Heart left ventricle (tissue), 16 donors: ENCODE measurements at regions not wholly inside any gene's neighbourhood (a gene's known extent, or its start where the extent isn't known, plus 50 kb on each side); places are given as distances from the start of the nearest gene placed in this dataset.

Experiments used
- ATAC-seq, 4 donors: fragments of 200-7000 bp; cut with Tn5 transposase; one replicate each; pipeline ENCODE4 v1.9.1; 2020 to 2022; ENCODE audit warnings: moderate library complexity in 4 of 4, mild to moderate bottlenecking in 3 of 4, moderate number of reproducible peaks in 1 of 4
- DNase-seq, 5 donors: peaks; one replicate each; pipeline ENCODE4 v3.0.0-alpha.2; 2020
- H3K27ac ChIP-seq, 12 donors: fragments of 200-600 bp; sonication (generic) in 4 of 12; one replicate each; pipeline versions ENCODE4 v1.5.0 to v1.8.0; 2016 to 2022; ENCODE audit warnings: mild to moderate bottlenecking in 2 of 12
- H3K27me3 ChIP-seq, 9 donors: fragments of 200-600 bp; sonication (generic) in 2 of 9; one replicate each; pipeline versions ENCODE4 v1.5.1 to v1.8.0; 2016 to 2022; ENCODE audit warnings: mild to moderate bottlenecking in 3 of 9
- H3K36me3 ChIP-seq, 9 donors: fragments of 200-600 bp; sonication (generic) in 2 of 9; one replicate each; pipeline versions ENCODE4 v1.5.0 to v1.8.0; 2018 to 2022; ENCODE audit warnings: mild to moderate bottlenecking in 2 of 9
- H3K4me1 ChIP-seq, 12 donors: fragments of 200-600 bp; sonication (generic) in 4 of 12; one replicate each; pipeline versions ENCODE4 v1.5.0 to v1.8.0; 2016 to 2022; ENCODE audit warnings: mild to moderate bottlenecking in 3 of 12
- H3K4me3 ChIP-seq, 12 donors: fragments of 200-600 bp; sonication (generic) in 4 of 12; one replicate each; pipeline versions ENCODE4 v1.5.0 to v1.8.0; 2017 to 2022; ENCODE audit warnings: mild to moderate bottlenecking in 9 of 12, moderate library complexity in 4 of 12
- H3K9me3 ChIP-seq, 12 donors: fragments of 200-600 bp; sonication (generic) in 4 of 12; one replicate each; pipeline versions ENCODE4 v1.5.0 to v1.8.0; 2016 to 2022; ENCODE audit warnings: mild to moderate bottlenecking in 1 of 12
- POLR2A ChIP-seq, 2 donors: fragments of 450-650 bp; IDR thresholded peaks; one replicate each; pipeline ENCODE4 v1.6.1; 2017; ENCODE audit warnings: antibody characterized with exemption in 2 of 2, mild to moderate bottlenecking in 2 of 2, moderate library complexity in 2 of 2
- WGBS, 4 donors: extraction: QIAGEN DNeasy Blood & Tissue Kit in 2 of 4; methylation state at CpG; one replicate each; pipeline versions ENCODE4 v1.1.5 to v1.1.7; 2013 to 2018; 5-methylcytosine and 5-hydroxymethylcytosine counted together
- intact Hi-C, 10 donors: fragments of 100-400 bp; cut with DNase I; formaldehyde crosslinking; loops; one replicate each; pipeline versions ENCODE4 v1.11.1 to v1.14.2; 2022
- TF ChIP-seq, protein P1 (sequence below), 12 donors: fragments of 200-600 bp; sonication (generic) in 4 of 12; IDR thresholded peaks; one replicate each; pipeline versions ENCODE4 v1.5.0 to v1.8.0; 2018 to 2022; ENCODE audit warnings: antibody characterized with exemption in 12 of 12, mild to moderate bottlenecking in 5 of 12
- donor health status: ischemic (EF 13 %, LVEDD 7.1; RV severe dilation, severe dysfunction).
- donor health status: healthy with polysubstance abuse.
- donor health status: DM: no; HTN: yes; CAD: no.
- donor health status: DM: no; HTN: no; CAD: no.
- donor health status: ischemic (EF 25% LVEDD 6.9; RV normal size, moderate dysfunction).
- donor health status: ischemic (EF 25% LVEDD 5.7; RV mildly dilated, moderate dysfunction).
- donor health status: healthy.
- donor health status: DM: yes; HTN: yes; CAD: no.
- donor health status: ischemic (EF 35%, LVEDD 5.7; RV mildly dilated, moderate dysfunction).
- donor health status: nonischemic (EF 11% LVEDD 7.7; RV severe dilation, severe dysfunction).
- donor health status: DM: yes; HTN: yes; CAD: no.
- donor health status: PGD.
- donor health status: ischemic (EF 29% LVEDD 5.4; RV normal size, mild dysfunction).
- donor health status: nonischemic (EF 23%, LVEDD 6.1; RV moderate dilation, normal function).

- Histone ChIP-seq H3K27me3 (no peaks in the 10 kb centered on the region), H3K4me1 (no peaks in the 10 kb centered on the region), H3K9me3 (no peaks in the 10 kb centered on the region), H3K36me3 (no peaks in the 10 kb centered on the region), H3K4me3 (no peak overlapping the region), H3K27ac (no peak overlapping the region)
- TF ChIP-seq, protein P1, sequence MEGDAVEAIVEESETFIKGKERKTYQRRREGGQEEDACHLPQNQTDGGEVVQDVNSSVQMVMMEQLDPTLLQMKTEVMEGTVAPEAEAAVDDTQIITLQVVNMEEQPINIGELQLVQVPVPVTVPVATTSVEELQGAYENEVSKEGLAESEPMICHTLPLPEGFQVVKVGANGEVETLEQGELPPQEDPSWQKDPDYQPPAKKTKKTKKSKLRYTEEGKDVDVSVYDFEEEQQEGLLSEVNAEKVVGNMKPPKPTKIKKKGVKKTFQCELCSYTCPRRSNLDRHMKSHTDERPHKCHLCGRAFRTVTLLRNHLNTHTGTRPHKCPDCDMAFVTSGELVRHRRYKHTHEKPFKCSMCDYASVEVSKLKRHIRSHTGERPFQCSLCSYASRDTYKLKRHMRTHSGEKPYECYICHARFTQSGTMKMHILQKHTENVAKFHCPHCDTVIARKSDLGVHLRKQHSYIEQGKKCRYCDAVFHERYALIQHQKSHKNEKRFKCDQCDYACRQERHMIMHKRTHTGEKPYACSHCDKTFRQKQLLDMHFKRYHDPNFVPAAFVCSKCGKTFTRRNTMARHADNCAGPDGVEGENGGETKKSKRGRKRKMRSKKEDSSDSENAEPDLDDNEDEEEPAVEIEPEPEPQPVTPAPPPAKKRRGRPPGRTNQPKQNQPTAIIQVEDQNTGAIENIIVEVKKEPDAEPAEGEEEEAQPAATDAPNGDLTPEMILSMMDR (IDR thresholded peaks at IDR 0.05): no peak
- no peak for TF ChIP-seq POLR2A (IDR thresholded peaks at IDR 0.05)
- 70 to 82% (median 74%) methylated on average over 6 of the region's 6 CpGs for WGBS, 4 donors
- no peak for ATAC-seq
- no peak for DNase-seq
- intact Hi-C loops: no loop called here
Observed at GRCh38 chr2:211068108-211068780, 511.8 kb downstream of the CPS1 start.

DNA sequence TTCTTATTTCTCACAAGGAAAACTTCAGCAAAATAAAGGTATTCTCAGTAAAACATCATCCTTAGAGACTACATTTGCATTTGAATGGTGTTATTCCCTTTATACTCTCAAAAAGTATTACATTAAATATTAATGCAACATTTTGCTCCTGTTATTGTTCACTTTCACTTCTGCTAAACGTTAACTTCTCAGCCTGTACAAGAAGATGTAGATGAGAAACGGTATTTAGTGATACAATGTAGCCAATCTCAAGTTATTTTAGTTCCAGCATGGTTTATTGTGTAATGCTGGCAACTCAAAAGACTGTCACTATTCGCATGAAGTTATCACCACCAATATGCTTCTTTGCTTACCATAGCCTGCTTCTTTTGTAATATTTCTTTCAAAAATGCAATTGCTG is 514.1 kb downstream of the CPS1 start:
- intact Hi-C loops: no loop called here

DNA sequence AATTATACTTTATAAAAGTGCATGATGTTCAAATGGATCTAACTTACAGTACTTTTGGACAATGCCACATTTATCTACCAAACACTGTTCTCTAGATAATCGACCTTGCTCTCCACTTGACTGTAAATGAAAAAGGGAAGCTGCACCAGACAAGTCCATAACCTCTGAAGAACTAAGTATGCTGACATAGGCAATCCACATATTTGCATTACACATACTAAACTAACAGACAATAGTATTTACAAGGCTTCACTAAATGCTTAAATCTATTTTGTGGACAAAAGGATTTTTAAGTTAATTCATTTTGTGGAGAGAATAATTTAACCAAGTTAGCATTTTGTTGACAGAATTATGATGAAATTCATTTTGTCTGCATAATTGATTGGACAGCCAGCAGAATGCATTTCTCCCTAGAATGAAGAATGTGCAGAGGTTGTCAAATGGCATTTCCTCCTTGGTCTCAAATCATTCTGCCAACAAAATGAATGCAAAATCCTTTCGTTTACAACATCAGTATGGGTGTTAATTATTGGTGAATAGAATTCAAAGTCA is 520.9 kb downstream of the CPS1 start:
- ATAC-seq (no peak), DNase-seq (no peak)
- Histone ChIP-seq H3K36me3 (no peaks in the 10 kb centered on the region), H3K27me3 (no peaks in the 10 kb centered on the region), H3K4me3 (no peak overlapping the region), H3K27ac (no peak overlapping the region), H3K4me1 (no peaks in the 10 kb centered on the region), H3K9me3 (no peaks in the 10 kb centered on the region)
- WGBS, 4 donors: 38 to 48% (median 40%) methylated on average over 2 of the region's 2 CpGs
- TF ChIP-seq, protein P1 (IDR thresholded peaks at IDR 0.05): no peak
- no peak for TF ChIP-seq POLR2A (IDR thresholded peaks at IDR 0.05)
- intact Hi-C loops: no loop called here

More for the DNA sequence above, 514.1 kb downstream of the CPS1 start:
- DNase-seq (no peak), ATAC-seq (no peak)
- Histone ChIP-seq H3K4me3 (no peak overlapping the region), H3K9me3 (no peaks in the 10 kb centered on the region), H3K36me3 (no peaks in the 10 kb centered on the region), H3K27ac (no peak overlapping the region), H3K27me3 (no peaks in the 10 kb centered on the region), H3K4me1 (no peaks in the 10 kb centered on the region)
- TF ChIP-seq POLR2A (IDR thresholded peaks at IDR 0.05): no peak
- TF ChIP-seq, protein P1 (IDR thresholded peaks at IDR 0.05): no peak
- 61 to 74% (median 65%) methylated on average over 3 of the region's 3 CpGs for WGBS, 4 donors

DNA sequence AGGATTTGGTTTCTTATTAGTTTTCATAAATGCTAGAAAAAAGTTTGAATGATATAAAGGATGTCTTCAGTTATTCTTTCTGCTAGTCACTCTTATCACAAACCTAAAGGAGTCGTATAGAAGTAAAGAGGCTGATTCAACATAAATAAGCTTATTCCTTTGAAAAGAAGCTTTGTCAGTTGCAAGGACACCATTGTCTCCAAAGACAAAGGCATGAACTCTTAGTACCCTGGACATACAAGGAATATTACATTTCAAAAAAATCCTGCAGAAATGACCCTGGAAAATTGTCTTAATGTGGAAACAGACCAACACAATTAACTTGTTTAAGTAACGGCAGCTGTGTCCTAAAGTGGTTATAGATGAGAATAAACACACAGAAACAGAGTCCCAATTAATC is 528.0 kb downstream of the CPS1 start:
- H3K4me3 ChIP-seq: no peak overlapping the region
- H3K36me3 ChIP-seq: no peaks in the 10 kb centered on the region
- H3K27ac ChIP-seq: no peak overlapping the region
- H3K9me3 ChIP-seq: no peaks in the 10 kb centered on the region
- ATAC-seq (no peak), DNase-seq (no peak)
- intact Hi-C loops: loop anchor here in 2 of 10 donors (2.0 kb wide), 1 partner anchor 1482 kb away; no protein-coding TSS in a partner anchor
- TF ChIP-seq, protein P1 (IDR thresholded peaks at IDR 0.05): no peak
- no peak for TF ChIP-seq POLR2A (IDR thresholded peaks at IDR 0.05)
- H3K27me3 ChIP-seq: peaks cover 0 to 9% (median 0%) of the 10 kb centered on the region in 9 donors
- H3K4me1 ChIP-seq: no peaks in the 10 kb centered on the region
- WGBS, 4 donors: 59 to 74% (median 66%) methylated on average over 2 of the region's 2 CpGs
